CD4-positive, alpha-beta memory T cell (primary cell): ENCODE measurements at regions not wholly inside any gene's neighbourhood (a gene's known extent, or its start where the extent isn't known, plus 50 kb on each side); places are given as distances from the start of the nearest gene placed in this dataset.
A peak's percentile ranks its signal among the peaks of the same experiment; 100 is the strongest.

ENCODE experiments used
- CTCF ChIA-PET: fragments of 350-600 bp; sonication (Branson Sonifier 250); formaldehyde crosslinking; loops from one replicate; lab custom pipeline; 2021; ENCODE audit warnings: inconsistent platforms; ENCODE audit not compliant: partially characterized antibody; lab: Charles Lee
- POLR2A ChIA-PET: fragments of 350-600 bp; sonication (Branson Sonifier 250); formaldehyde crosslinking; loops from one replicate; lab custom pipeline; 2021; ENCODE audit not compliant: partially characterized antibody; lab: Charles Lee
- DNase-seq, 5 donors: peaks; one replicate each; pipeline versions ENCODE4 v3.0.0 to v3.0.0-alpha.2; 2020 to 2022; ENCODE audit warnings: mixed read lengths in 1 of 5
- H3K27ac ChIP-seq: one replicate; pipeline ENCODE4 v1.7.0; 2013; ENCODE audit warnings: low read depth, low read length
- H3K27me3 ChIP-seq: 2 replicates; pipeline ENCODE4 v1.7.0; 2013; ENCODE audit warnings: mild to moderate bottlenecking, low read length, moderate library complexity; ENCODE audit not compliant: insufficient read depth
- H3K36me3 ChIP-seq: 2 replicates; pipeline ENCODE4 v1.7.0; 2013; ENCODE audit warnings: mild to moderate bottlenecking, low read length, moderate library complexity; ENCODE audit not compliant: insufficient read depth
- H3K4me1 ChIP-seq: 2 replicates; pipeline ENCODE4 v1.7.0; 2013; ENCODE audit warnings: mild to moderate bottlenecking, low read length, moderate library complexity; ENCODE audit not compliant: insufficient read depth
- H3K4me3 ChIP-seq, 2 donors: one replicate each; pipeline ENCODE4 v1.7.0; 2013; ENCODE audit warnings: low read length in 2 of 2, mild to moderate bottlenecking in 1 of 2
- H3K9me3 ChIP-seq, 2 donors: one replicate each; pipeline ENCODE4 v1.7.0; 2013; ENCODE audit warnings: low read length in 2 of 2, control low read depth in 1 of 2; ENCODE audit not compliant: control insufficient read depth in 1 of 2
- H3K27ac Mint-ChIP-seq, 7 donors: one replicate each; pipeline ENCODE4 v1.8.0; 2020 to 2021; ENCODE audit warnings: mixed read lengths in 7 of 7, mild to moderate bottlenecking in 6 of 7, inconsistent platforms in 3 of 7, moderate library complexity in 3 of 7
- H3K27me3 Mint-ChIP-seq, 2 donors: one replicate each; pipeline ENCODE4 v1.8.0; 2020 to 2021; ENCODE audit warnings: mixed read lengths in 2 of 2
- H3K36me3 Mint-ChIP-seq, 2 donors: one replicate each; pipeline ENCODE4 v1.8.0; 2020 to 2021; ENCODE audit warnings: mixed read lengths in 2 of 2, inconsistent platforms in 1 of 2, mild to moderate bottlenecking in 1 of 2
- H3K4me1 Mint-ChIP-seq, 4 donors: one replicate each; pipeline ENCODE4 v1.8.0; 2020 to 2021; ENCODE audit warnings: mixed read lengths in 4 of 4, mild to moderate bottlenecking in 1 of 4
- H3K4me3 Mint-ChIP-seq, 8 donors: one replicate each; pipeline ENCODE4 v1.8.0; 2020 to 2021; ENCODE audit warnings: mixed read lengths in 8 of 8, mild to moderate bottlenecking in 7 of 8, moderate library complexity in 6 of 8, inconsistent platforms in 3 of 8
- H3K9me3 Mint-ChIP-seq, 8 donors: one replicate each; pipeline ENCODE4 v1.8.0; 2020 to 2021; ENCODE audit warnings: mixed read lengths in 8 of 8, mild to moderate bottlenecking in 5 of 8, inconsistent platforms in 3 of 8, moderate library complexity in 1 of 8
- intact Hi-C: fragments of 100-400 bp; cut with micrococcal nuclease; formaldehyde crosslinking; loops from one replicate; pipeline ENCODE4 v1.15.1; 2023

GRCh38 chr20:60270341-60270740 is 312.1 kb downstream of the CDH26 start:
- CTCF ChIA-PET = no interaction called here
- no peaks in the 10 kb centered on the region for H3K36me3 Mint-ChIP-seq
- no peaks in the 10 kb centered on the region for H3K9me3 ChIP-seq
- H3K27me3 ChIP-seq = no peaks in the 10 kb centered on the region
- no peaks in the 10 kb centered on the region for H3K27me3 Mint-ChIP-seq
- no peaks in the 10 kb centered on the region for H3K36me3 ChIP-seq
- peaks cover 29% of the 10 kb centered on the region for H3K4me1 ChIP-seq
- H3K4me1 Mint-ChIP-seq = peaks cover 7 to 48% (median 17%) of the 10 kb centered on the region in 4 donors
- POLR2A ChIA-PET = no interaction called here
- DNase-seq = no peak
- H3K4me3 ChIP-seq = no peak overlapping the region
- intact Hi-C loops = no loop called here
- no peak overlapping the region for H3K4me3 Mint-ChIP-seq
- no peaks in the 10 kb centered on the region for H3K9me3 Mint-ChIP-seq
- peak overlapping the region in 2 of 7 donors; percentile 6 to 61 for H3K27ac Mint-ChIP-seq
- H3K27ac ChIP-seq = no peak overlapping the region

- CTCF ChIA-PET = interaction anchor here (1.8 kb wide), 1 partner anchor 9 kb away, joined by 6 read pairs; no protein-coding TSS in a partner anchor
- no peaks in the 10 kb centered on the region for H3K9me3 ChIP-seq
- H3K4me1 ChIP-seq = peaks cover 16% of the 10 kb centered on the region
- DNase-seq = no peak
- Mint-ChIP-seq H3K27ac (no peak overlapping the region), H3K4me3 (peak overlapping the region in 1 of 8 donors; percentile 26), H3K9me3 (no peaks in the 10 kb centered on the region), H3K36me3 (no peaks in the 10 kb centered on the region), H3K27me3 (no peaks in the 10 kb centered on the region), H3K4me1 (peaks cover 6 to 36% (median 14%) of the 10 kb centered on the region in 4 donors)
- no peaks in the 10 kb centered on the region for H3K36me3 ChIP-seq
- H3K4me3 ChIP-seq = no peak overlapping the region
- intact Hi-C loops = no loop called here
- H3K27ac ChIP-seq = no peak overlapping the region
- H3K27me3 ChIP-seq = no peaks in the 10 kb centered on the region
- POLR2A ChIA-PET = no interaction called here
These were observed 313.4 kb downstream of the CDH26 start for GRCh38 chr20:60271597-60271996.

GRCh38 chr20:60272790-60273189 is 314.6 kb downstream of the CDH26 start:
- H3K4me1 ChIP-seq = peaks cover 15% of the 10 kb centered on the region
- no peaks in the 10 kb centered on the region for H3K9me3 Mint-ChIP-seq

GRCh38 chr20:60274717-60275116 is 316.5 kb downstream of the CDH26 start:
- Histone ChIP-seq H3K4me1 (peaks cover 15% of the 10 kb centered on the region), H3K9me3 (no peaks in the 10 kb centered on the region), H3K27ac (no peak overlapping the region), H3K4me3 (no peak overlapping the region), H3K36me3 (no peaks in the 10 kb centered on the region), H3K27me3 (no peaks in the 10 kb centered on the region)
- no peaks in the 10 kb centered on the region for H3K36me3 Mint-ChIP-seq
- intact Hi-C loops = no loop called here
- no peaks in the 10 kb centered on the region for H3K27me3 Mint-ChIP-seq
- no peak overlapping the region for H3K4me3 Mint-ChIP-seq
- H3K9me3 Mint-ChIP-seq = no peaks in the 10 kb centered on the region
- no peak for DNase-seq
- H3K27ac Mint-ChIP-seq = peak overlapping the region in 2 of 7 donors; percentile 4 to 14
- POLR2A ChIA-PET = no interaction called here
- peaks cover 6 to 26% (median 11%) of the 10 kb centered on the region in 4 donors for H3K4me1 Mint-ChIP-seq
- CTCF ChIA-PET = interaction anchor here (1.3 kb wide), 1 partner anchor 12 kb away, joined by 5 read pairs; no protein-coding TSS in a partner anchor

More at GRCh38 chr20:60272790-60273189, 314.6 kb downstream of the CDH26 start:
- H3K27me3 Mint-ChIP-seq = no peaks in the 10 kb centered on the region
- peak in 2 of 5 donors; percentile 11 to 30 for DNase-seq
- POLR2A ChIA-PET = interaction anchor here (0.9 to 1.1 kb wide), 2 partner anchors 9 to 22 kb away, joined by 3 to 5 read pairs; no protein-coding TSS in a partner anchor
- Histone ChIP-seq H3K9me3 (no peaks in the 10 kb centered on the region), H3K27ac (no peak overlapping the region), H3K36me3 (no peaks in the 10 kb centered on the region), H3K27me3 (no peaks in the 10 kb centered on the region), H3K4me3 (no peak overlapping the region)
- peak overlapping the region in 3 of 8 donors; percentile 1 to 53 (median 35) for H3K4me3 Mint-ChIP-seq
- peak overlapping the region in 5 of 7 donors; percentile 7 to 77 (median 68) for H3K27ac Mint-ChIP-seq
- no peaks in the 10 kb centered on the region for H3K36me3 Mint-ChIP-seq
- peaks cover 6 to 26% (median 11%) of the 10 kb centered on the region in 4 donors for H3K4me1 Mint-ChIP-seq
- CTCF ChIA-PET = interaction anchor here (1.8 kb wide), 1 partner anchor 10 kb away, joined by 6 read pairs; no protein-coding TSS in a partner anchor
- intact Hi-C loops = no loop called here

GRCh38 chr20:60281295-60281694 is 323.1 kb downstream of the CDH26 start:
- Mint-ChIP-seq H3K27me3 (no peaks in the 10 kb centered on the region), H3K27ac (no peak overlapping the region), H3K4me1 (peaks cover 0 to 5% (median 0%) of the 10 kb centered on the region in 4 donors), H3K4me3 (no peak overlapping the region), H3K36me3 (peaks cover 0 to 10% of the 10 kb centered on the region in 2 donors), H3K9me3 (peaks cover 0 to 20% (median 7%) of the 10 kb centered on the region in 8 donors)
- ChIA-PET CTCF (interaction anchor here (3.0 kb wide), 1 partner anchor 19 kb away, joined by 8 read pairs; no protein-coding TSS in a partner anchor), POLR2A (interaction anchor here (0.9 kb wide), 1 partner anchor 8 kb away, joined by 3 read pairs; no protein-coding TSS in a partner anchor)
- no peak overlapping the region for H3K27ac ChIP-seq
- no peak for DNase-seq
- intact Hi-C loops = no loop called here
- no peaks in the 10 kb centered on the region for H3K9me3 ChIP-seq
- H3K4me1 ChIP-seq = no peaks in the 10 kb centered on the region
- no peaks in the 10 kb centered on the region for H3K27me3 ChIP-seq
- H3K4me3 ChIP-seq = no peak overlapping the region
- H3K36me3 ChIP-seq = no peaks in the 10 kb centered on the region

GRCh38 chr20:60283281-60283680 is 325.1 kb downstream of the CDH26 start:
- Mint-ChIP-seq H3K27ac (no peak overlapping the region), H3K4me3 (no peak overlapping the region), H3K36me3 (peaks cover 3 to 12% of the 10 kb centered on the region in 2 donors), H3K9me3 (peaks cover 0 to 22% (median 10%) of the 10 kb centered on the region in 8 donors), H3K4me1 (peaks cover 0 to 1% (median 0%) of the 10 kb centered on the region in 4 donors), H3K27me3 (no peaks in the 10 kb centered on the region)
- H3K27me3 ChIP-seq = no peaks in the 10 kb centered on the region
- no peaks in the 10 kb centered on the region for H3K4me1 ChIP-seq
- no peaks in the 10 kb centered on the region for H3K36me3 ChIP-seq
- no peak for DNase-seq
- intact Hi-C loops = no loop called here
- H3K9me3 ChIP-seq = no peaks in the 10 kb centered on the region
- POLR2A ChIA-PET = no interaction called here
- no peak overlapping the region for H3K4me3 ChIP-seq
- no peak overlapping the region for H3K27ac ChIP-seq
- CTCF ChIA-PET = interaction anchor here (1.3 kb wide), 1 partner anchor 23 kb away, joined by 4 read pairs; no protein-coding TSS in a partner anchor

GRCh38 chr20:60286764-60287163 is 328.5 kb downstream of the CDH26 start:
- CTCF ChIA-PET = no interaction called here

More at GRCh38 chr20:60286764-60287163, 328.5 kb downstream of the CDH26 start:
- Mint-ChIP-seq H3K27ac (no peak overlapping the region), H3K9me3 (peaks cover 2 to 48% (median 27%) of the 10 kb centered on the region in 8 donors), H3K4me3 (no peak overlapping the region), H3K36me3 (peaks cover 7 to 17% of the 10 kb centered on the region in 2 donors), H3K4me1 (peaks cover 0 to 1% (median 0%) of the 10 kb centered on the region in 4 donors), H3K27me3 (no peaks in the 10 kb centered on the region)
- POLR2A ChIA-PET = no interaction called here
- no peak for DNase-seq
- no peaks in the 10 kb centered on the region for H3K36me3 ChIP-seq
- no peaks in the 10 kb centered on the region for H3K4me1 ChIP-seq
- no peak overlapping the region for H3K4me3 ChIP-seq
- H3K27me3 ChIP-seq = no peaks in the 10 kb centered on the region
- H3K9me3 ChIP-seq = no peaks in the 10 kb centered on the region
- intact Hi-C loops = no loop called here
- no peak overlapping the region for H3K27ac ChIP-seq
